ENCODE measurements at regions not wholly inside any gene's neighbourhood (a gene's known extent, or its start where the extent isn't known, plus 50 kb on each side); places are given as distances from the start of the nearest gene placed in this dataset.

GRCh38 chr5:34416501-34417008 is 239.6 kb upstream of the RAI14 start:
- TF ChIP-seq GATA3 (IDR thresholded peaks at IDR 0.05; ENCODE audit: low read depth, low read length) (no peak), GATA2 (IDR thresholded peaks at IDR 0.05; ENCODE audit: low read depth, low read length) (no peak)

Measured in SH-SY5Y (cell line).